ENCODE measurements at regions not wholly inside any gene's neighbourhood (a gene's known extent, or its start where the extent isn't known, plus 50 kb on each side); places are given as distances from the start of the nearest gene placed in this dataset.

- no peak for DNase-seq (ENCODE audit: low spot score)
- WGBS: 95% methylated on average over 4 of the region's 4 CpGs
- peaks cover 0 to 10% (median 6%) of the 10 kb centered on the region in 4 donors for H3K4me1 ChIP-seq (ENCODE audit: control insufficient read depth in 4 of 4, insufficient read depth in 4 of 4, low read length in 3 of 4)
These were observed 477.4 kb upstream of the KLF6 start for GRCh38 chr10:4262449-4262848.

GRCh38 chr10:4260483-4261124 is 475.6 kb upstream of the KLF6 start:
- no peak for DNase-seq (ENCODE audit: low spot score)
- WGBS: 91% methylated on average over 4 of the region's 4 CpGs
- Histone ChIP-seq H3K36me3 (ENCODE audit: control insufficient read depth in 4 of 4, insufficient read depth in 3 of 4, low read depth in 1 of 4, low read length in 3 of 4) (no peaks in the 10 kb centered on the region), H3K4me1 (ENCODE audit: control insufficient read depth in 4 of 4, insufficient read depth in 4 of 4, low read length in 3 of 4) (peaks cover 0 to 10% (median 6%) of the 10 kb centered on the region in 4 donors), H3K27ac (ENCODE audit: low read depth in 1 of 2, low read length in 2 of 2) (no peak overlapping the region), H3K27me3 (ENCODE audit: control insufficient read depth in 4 of 4, insufficient read depth in 4 of 4, low read length in 3 of 4) (no peaks in the 10 kb centered on the region), H3K9me3 (ENCODE audit: control insufficient read depth in 4 of 4, low read length in 3 of 4) (no peaks in the 10 kb centered on the region), H3K4me3 (ENCODE audit: low read depth in 1 of 3, low read length in 3 of 3) (no peak overlapping the region), H3K9ac (ENCODE audit: low read depth in 1 of 2, low read length in 2 of 2) (no peak overlapping the region)
- peak; percentile 22 to 60 for TF ChIP-seq JUND (IDR thresholded peaks at IDR 0.05)
- no peak for TF ChIP-seq REST (IDR thresholded peaks at IDR 0.05)
- TF ChIP-seq FOXA1 (IDR thresholded peaks at IDR 0.05): no peak

More at GRCh38 chr10:4262449-4262848, 477.4 kb upstream of the KLF6 start:
- Histone ChIP-seq H3K36me3 (ENCODE audit: control insufficient read depth in 4 of 4, insufficient read depth in 3 of 4, low read depth in 1 of 4, low read length in 3 of 4) (no peaks in the 10 kb centered on the region), H3K9ac (ENCODE audit: low read depth in 1 of 2, low read length in 2 of 2) (no peak overlapping the region), H3K4me3 (ENCODE audit: low read depth in 1 of 3, low read length in 3 of 3) (no peak overlapping the region), H3K9me3 (ENCODE audit: control insufficient read depth in 4 of 4, low read length in 3 of 4) (no peaks in the 10 kb centered on the region), H3K27me3 (ENCODE audit: control insufficient read depth in 4 of 4, insufficient read depth in 4 of 4, low read length in 3 of 4) (no peaks in the 10 kb centered on the region), H3K27ac (ENCODE audit: low read depth in 1 of 2, low read length in 2 of 2) (no peak overlapping the region)
- TF ChIP-seq HNF4G (IDR thresholded peaks at IDR 0.05) (no peak), GABPA (IDR thresholded peaks at IDR 0.05 in 1 of 2, conservative IDR thresholded peaks at IDR 0.05 in 1 of 2) (no peak), FOXA1 (IDR thresholded peaks at IDR 0.05) (no peak), MAX (IDR thresholded peaks at IDR 0.05) (no peak), FOXA2 (IDR thresholded peaks at IDR 0.05) (no peak)

- DNase-seq (ENCODE audit: low spot score): no peak
- H3K9ac ChIP-seq (ENCODE audit: low read depth in 1 of 2, low read length in 2 of 2): no peak overlapping the region
- WGBS: 94% methylated on average over 14 of the region's 14 CpGs
- no peak overlapping the region for H3K4me3 ChIP-seq (ENCODE audit: low read depth in 1 of 3, low read length in 3 of 3)
- H3K27me3 ChIP-seq (ENCODE audit: control insufficient read depth in 4 of 4, insufficient read depth in 4 of 4, low read length in 3 of 4): peaks cover 0 to 5% (median 0%) of the 10 kb centered on the region in 4 donors
- no peaks in the 10 kb centered on the region for H3K36me3 ChIP-seq (ENCODE audit: control insufficient read depth in 4 of 4, insufficient read depth in 3 of 4, low read depth in 1 of 4, low read length in 3 of 4)
- peaks cover 0 to 3% (median under 1%) of the 10 kb centered on the region in 4 donors for H3K4me1 ChIP-seq (ENCODE audit: control insufficient read depth in 4 of 4, insufficient read depth in 4 of 4, low read length in 3 of 4)
- H3K9me3 ChIP-seq (ENCODE audit: control insufficient read depth in 4 of 4, low read length in 3 of 4): no peaks in the 10 kb centered on the region
- H3K27ac ChIP-seq (ENCODE audit: low read depth in 1 of 2, low read length in 2 of 2): no peak overlapping the region
- no peak for TF ChIP-seq ZBTB33 (IDR thresholded peaks at IDR 0.05)
- no peak for TF ChIP-seq RAD21 (IDR thresholded peaks at IDR 0.05)
- no peak for TF ChIP-seq REST (IDR thresholded peaks at IDR 0.05)
- no peak for TF ChIP-seq FOXA2 (IDR thresholded peaks at IDR 0.05)
- TF ChIP-seq HNF4A (conservative IDR thresholded peaks at IDR 0.05): no peak
- no peak for TF ChIP-seq EGR1 (IDR thresholded peaks at IDR 0.05; ENCODE audit: low read depth in 2 of 2)
- TF ChIP-seq GABPA (IDR thresholded peaks at IDR 0.05 in 1 of 2, conservative IDR thresholded peaks at IDR 0.05 in 1 of 2): no peak
These were observed 473.0 kb upstream of the KLF6 start for GRCh38 chr10:4257939-4258465.

Measured in liver (tissue), 7 donors.